ENCODE measurements at regions not wholly inside any gene's neighbourhood (a gene's known extent, or its start where the extent isn't known, plus 50 kb on each side); places are given as distances from the start of the nearest gene placed in this dataset.

DNA sequence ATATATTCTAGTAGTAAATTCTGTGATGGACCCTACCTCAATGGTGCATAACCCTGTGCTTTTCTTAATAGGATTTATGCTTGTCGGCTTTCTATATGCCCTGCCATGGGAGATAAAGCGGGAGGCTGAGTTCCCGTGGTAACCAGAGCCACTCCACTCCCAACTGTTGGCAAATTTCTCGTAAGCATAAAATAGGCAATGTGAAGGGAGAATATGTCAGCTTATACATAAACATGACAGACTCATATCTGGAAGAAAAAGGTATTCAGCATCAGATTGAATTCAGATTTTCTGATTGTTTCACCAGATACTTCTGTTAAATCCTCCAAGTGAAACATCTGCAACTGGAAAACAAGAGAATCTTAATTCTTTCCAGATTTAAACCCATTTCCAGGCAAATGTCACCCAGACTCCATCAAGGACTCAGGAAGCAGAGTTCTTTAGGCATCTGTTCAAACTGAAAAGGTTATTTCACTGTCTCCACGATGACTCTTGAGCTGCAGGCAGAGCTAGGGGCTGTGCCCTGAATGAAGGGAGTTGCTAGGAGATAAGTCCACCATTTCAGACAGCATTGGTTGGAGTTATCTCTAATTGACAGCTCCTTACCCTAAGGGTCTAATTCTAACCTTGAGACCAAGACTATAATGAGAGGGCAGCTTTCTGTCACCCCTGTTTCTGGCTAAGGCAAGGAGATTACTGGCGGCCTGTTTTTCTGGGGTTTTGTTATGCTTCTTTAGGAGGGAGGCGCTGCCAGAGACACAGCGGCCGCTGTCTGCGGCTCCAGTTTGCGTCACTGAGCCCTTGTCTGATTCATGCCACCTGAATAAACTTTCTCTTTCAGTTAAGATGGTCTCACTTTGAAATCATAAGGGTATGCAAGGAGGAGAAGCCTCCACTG is 381.3 kb downstream of the SOX11 start:
- CTCF ChIA-PET: no interaction called here
- H3K36me3 Mint-ChIP-seq (ENCODE audit: low read depth): no peaks in the 10 kb centered on the region
- H3K4me3 Mint-ChIP-seq: no peak overlapping the region

DNA sequence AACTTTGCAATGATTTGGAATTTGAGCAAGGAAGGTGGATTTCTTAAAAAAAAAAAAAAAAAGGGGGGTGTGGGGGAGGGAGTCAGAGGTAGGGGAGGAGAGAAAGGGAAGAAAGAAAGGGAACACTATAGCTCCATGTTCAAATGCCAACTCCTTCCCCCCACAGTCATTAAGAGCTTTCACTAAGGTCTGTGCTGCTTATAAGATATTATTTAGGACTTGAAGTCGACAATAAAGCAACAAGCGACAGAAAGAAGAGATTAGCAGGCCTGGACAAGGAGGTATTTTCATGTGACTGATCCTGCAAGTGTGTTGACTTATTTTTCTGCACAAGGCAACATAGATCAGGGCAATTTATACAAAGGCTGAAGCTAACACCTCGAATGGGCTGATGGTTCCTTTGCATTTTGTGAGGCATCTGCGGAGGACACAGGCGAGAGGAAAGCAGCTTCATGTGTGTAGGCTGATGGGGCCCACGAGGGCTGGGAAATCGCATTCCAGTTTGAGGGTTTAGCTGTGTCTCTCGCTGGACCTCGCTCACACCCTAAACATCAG is 382.0 kb downstream of the SOX11 start:
- no peak for DNase-seq
- Mint-ChIP-seq H3K9me3 (no peaks in the 10 kb centered on the region), H3K36me3 (ENCODE audit: low read depth) (no peaks in the 10 kb centered on the region), H3K4me1 (ENCODE audit: low read depth) (no peaks in the 10 kb centered on the region), H3K27ac (no peak overlapping the region), H3K27me3 (ENCODE audit: low read depth) (peaks cover 2% of the 10 kb centered on the region), H3K4me3 (no peak overlapping the region)
- intact Hi-C loops (cut with micrococcal nuclease): no loop called here
- CTCF ChIA-PET: no interaction called here

More for the DNA sequence above, 381.3 kb downstream of the SOX11 start:
- H3K27ac Mint-ChIP-seq: no peak overlapping the region
- no peaks in the 10 kb centered on the region for H3K4me1 Mint-ChIP-seq (ENCODE audit: low read depth)
- no peaks in the 10 kb centered on the region for H3K9me3 Mint-ChIP-seq
- intact Hi-C loops (cut with micrococcal nuclease): no loop called here
- no peak for DNase-seq
- H3K27me3 Mint-ChIP-seq (ENCODE audit: low read depth): no peaks in the 10 kb centered on the region

DNA sequence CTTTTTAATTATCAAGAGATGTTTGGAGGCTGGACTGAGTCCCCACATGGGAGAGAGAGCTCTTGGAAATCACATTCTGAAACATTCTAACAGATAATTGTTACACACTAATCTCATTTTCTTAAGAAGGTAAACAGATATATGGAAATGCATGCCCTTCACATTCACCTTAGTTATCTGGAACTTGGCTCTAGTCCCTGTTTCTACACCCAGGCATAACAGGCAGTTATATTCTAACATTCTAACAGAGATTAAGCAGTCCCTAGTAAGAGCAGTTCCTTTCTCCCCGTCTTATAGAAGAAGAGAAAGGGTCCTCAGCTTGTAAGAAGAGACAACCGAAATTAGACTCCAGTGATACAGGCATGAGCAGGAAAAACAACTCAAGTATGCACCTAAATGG is 385.4 kb downstream of the SOX11 start:
- DNase-seq: no peak
- no peaks in the 10 kb centered on the region for H3K36me3 Mint-ChIP-seq (ENCODE audit: low read depth)
- CTCF ChIA-PET: no interaction called here
- H3K4me3 Mint-ChIP-seq: no peak overlapping the region
- no peaks in the 10 kb centered on the region for H3K4me1 Mint-ChIP-seq (ENCODE audit: low read depth)
- intact Hi-C loops (cut with micrococcal nuclease): no loop called here
- peaks cover 6% of the 10 kb centered on the region for H3K27me3 Mint-ChIP-seq (ENCODE audit: low read depth)
- H3K27ac Mint-ChIP-seq: no peak overlapping the region
- H3K9me3 Mint-ChIP-seq: no peaks in the 10 kb centered on the region

DNA sequence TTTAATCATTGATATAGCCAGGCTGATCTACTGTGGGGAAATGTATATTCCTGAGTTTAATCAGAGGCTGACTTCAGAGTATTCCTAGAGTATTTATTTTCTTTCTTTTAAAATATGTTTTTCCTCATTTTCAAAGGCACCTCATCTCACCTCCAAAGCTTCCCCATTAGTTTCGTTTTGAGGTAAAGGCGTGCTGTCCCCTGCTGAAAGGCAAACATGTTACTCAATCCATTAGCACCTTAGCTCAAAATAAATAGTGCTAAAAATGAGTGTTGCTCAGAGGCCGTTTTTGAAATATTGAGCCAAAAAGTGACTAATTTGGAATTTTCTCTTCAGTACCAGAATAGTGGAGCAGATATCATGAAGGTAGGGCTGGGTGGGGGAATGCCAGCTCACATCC is 386.2 kb downstream of the SOX11 start:
- no peak overlapping the region for H3K27ac Mint-ChIP-seq
- no peak for DNase-seq
- H3K4me1 Mint-ChIP-seq (ENCODE audit: low read depth): no peaks in the 10 kb centered on the region
- CTCF ChIA-PET: interaction anchor here (0.7 kb wide), 1 partner anchor 1831 kb away, joined by 6 read pairs; no protein-coding TSS in a partner anchor
- no peaks in the 10 kb centered on the region for H3K36me3 Mint-ChIP-seq (ENCODE audit: low read depth)
- no peak overlapping the region for H3K4me3 Mint-ChIP-seq
- no peaks in the 10 kb centered on the region for H3K9me3 Mint-ChIP-seq
- peaks cover 6% of the 10 kb centered on the region for H3K27me3 Mint-ChIP-seq (ENCODE audit: low read depth)
- intact Hi-C loops (cut with micrococcal nuclease): no loop called here

DNA sequence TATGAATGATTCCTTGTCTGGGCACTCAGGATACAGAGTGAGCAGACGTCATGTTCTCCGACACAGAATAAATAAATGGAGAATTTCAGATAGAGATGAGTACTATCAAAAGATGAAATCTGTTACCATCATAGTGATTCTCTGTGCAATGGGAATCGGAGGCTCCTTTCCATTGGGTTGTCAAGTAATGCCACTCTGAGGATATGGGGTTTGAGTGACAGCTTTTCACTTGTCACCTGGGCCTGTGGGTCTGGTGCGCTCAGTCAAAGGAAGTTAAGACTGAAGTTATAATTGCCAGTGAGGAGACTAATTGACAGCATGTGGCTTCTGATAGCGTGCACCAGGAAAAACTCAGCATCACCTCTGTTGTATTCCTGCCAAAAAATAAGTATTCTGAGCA is 387.2 kb downstream of the SOX11 start:
- CTCF ChIA-PET: no interaction called here
- intact Hi-C loops (cut with micrococcal nuclease): no loop called here
- Mint-ChIP-seq H3K27me3 (ENCODE audit: low read depth) (peaks cover 6% of the 10 kb centered on the region), H3K4me1 (ENCODE audit: low read depth) (no peaks in the 10 kb centered on the region), H3K27ac (no peak overlapping the region), H3K4me3 (no peak overlapping the region), H3K9me3 (no peaks in the 10 kb centered on the region), H3K36me3 (ENCODE audit: low read depth) (no peaks in the 10 kb centered on the region)
- DNase-seq: no peak

DNA sequence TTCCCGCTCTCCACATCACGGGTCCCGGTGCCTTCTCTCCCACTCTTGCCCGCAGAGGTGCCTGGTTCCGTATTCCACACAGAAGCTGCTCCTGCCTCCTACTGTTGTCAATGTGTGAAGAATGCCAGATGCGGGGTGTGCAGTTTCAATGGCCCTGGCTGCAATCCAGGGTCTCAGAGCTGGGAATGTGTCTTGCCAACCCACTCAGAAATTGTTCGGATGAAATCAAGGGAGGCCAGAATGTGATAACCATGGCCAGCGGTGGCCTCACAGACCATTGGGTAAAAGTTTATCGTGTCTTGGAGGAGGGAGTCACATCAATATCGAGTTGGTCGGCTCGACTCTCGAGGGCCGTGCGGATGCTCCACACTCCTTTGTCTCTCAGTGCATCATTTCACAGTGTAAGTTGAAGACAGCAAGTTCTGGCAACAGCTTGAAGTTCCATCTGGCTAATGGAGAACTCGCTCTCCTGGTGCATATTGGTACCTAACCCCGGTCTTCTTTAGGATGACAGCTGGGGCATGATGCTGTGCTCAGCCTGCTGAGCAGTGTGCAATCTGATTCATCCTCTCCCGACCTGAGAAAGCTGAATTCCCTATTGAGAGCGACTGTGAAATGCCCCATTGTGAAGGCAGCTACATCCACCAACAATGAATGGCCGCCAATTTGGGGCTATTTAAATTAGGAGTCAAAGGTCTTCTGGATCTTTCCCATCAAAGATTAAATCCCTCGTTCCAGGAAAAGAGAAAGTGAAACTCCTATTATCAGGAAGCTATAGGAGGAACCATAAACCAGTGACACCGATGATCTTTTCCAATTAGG is 389.0 kb downstream of the SOX11 start:
- H3K9me3 Mint-ChIP-seq: no peaks in the 10 kb centered on the region
- intact Hi-C loops (cut with micrococcal nuclease): no loop called here
- peaks cover 6% of the 10 kb centered on the region for H3K27me3 Mint-ChIP-seq (ENCODE audit: low read depth)
- CTCF ChIA-PET: no interaction called here
- H3K4me1 Mint-ChIP-seq (ENCODE audit: low read depth): no peaks in the 10 kb centered on the region
- H3K36me3 Mint-ChIP-seq (ENCODE audit: low read depth): no peaks in the 10 kb centered on the region
- H3K27ac Mint-ChIP-seq: no peak overlapping the region
- no peak for DNase-seq
- no peak overlapping the region for H3K4me3 Mint-ChIP-seq

DNA sequence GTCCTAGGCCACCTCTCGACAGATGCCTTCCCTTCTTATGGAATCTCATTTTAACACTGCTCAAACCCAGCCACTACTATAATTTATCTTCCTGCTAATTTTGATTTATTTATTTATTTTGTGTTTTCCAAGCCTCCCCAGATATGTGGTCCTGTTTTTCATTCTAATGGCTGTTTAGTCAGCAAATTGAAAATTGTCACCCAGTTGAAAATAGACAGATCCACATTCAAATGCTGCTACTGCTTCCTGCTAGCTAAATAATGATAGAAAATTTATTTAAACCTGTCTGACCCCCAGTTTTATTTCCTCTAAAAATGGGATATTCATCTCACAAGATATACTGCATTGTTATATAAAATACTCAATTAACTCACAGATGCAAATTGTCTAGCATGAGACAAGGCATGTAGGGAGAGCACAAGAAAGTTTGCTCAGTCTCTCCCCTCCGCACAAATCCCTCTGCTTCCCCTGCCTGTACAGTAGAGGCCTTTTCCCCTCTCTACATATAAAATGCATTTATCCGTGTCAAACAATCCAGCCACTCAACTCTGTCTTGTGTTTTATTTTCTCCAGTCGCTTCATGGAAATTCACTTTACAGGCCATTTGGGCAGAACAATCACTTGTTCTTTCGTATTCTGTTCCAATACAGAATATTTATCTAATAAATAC is 389.9 kb downstream of the SOX11 start:
- H3K9me3 Mint-ChIP-seq: no peaks in the 10 kb centered on the region
- H3K36me3 Mint-ChIP-seq (ENCODE audit: low read depth): no peaks in the 10 kb centered on the region
- intact Hi-C loops (cut with micrococcal nuclease): no loop called here
- H3K4me3 Mint-ChIP-seq: no peak overlapping the region
- H3K4me1 Mint-ChIP-seq (ENCODE audit: low read depth): no peaks in the 10 kb centered on the region
- no peak overlapping the region for H3K27ac Mint-ChIP-seq
- CTCF ChIA-PET: no interaction called here
- no peak for DNase-seq
- H3K27me3 Mint-ChIP-seq (ENCODE audit: low read depth): peaks cover 7% of the 10 kb centered on the region

DNA sequence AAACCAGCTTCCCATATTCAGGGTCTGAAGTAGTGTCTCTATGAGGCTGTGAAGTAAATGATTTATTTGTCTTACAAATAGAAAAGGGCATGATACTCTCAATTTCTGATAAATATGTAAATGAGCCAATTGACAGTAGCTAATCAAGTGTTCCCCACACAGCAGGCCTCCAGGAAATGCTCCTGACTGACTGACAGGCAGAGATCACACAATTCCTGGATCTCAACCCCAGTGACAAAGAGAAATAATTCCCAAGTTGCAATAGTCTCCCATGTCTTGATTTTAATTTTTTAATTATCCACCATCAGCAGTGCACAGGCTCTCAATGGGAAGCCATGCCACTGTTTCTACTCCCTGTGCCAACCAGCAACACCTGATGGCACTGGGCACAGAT is 390.4 kb downstream of the SOX11 start:
- Mint-ChIP-seq H3K36me3 (ENCODE audit: low read depth) (no peaks in the 10 kb centered on the region), H3K27ac (no peak overlapping the region), H3K4me3 (no peak overlapping the region), H3K27me3 (ENCODE audit: low read depth) (peaks cover 8% of the 10 kb centered on the region), H3K9me3 (no peaks in the 10 kb centered on the region), H3K4me1 (ENCODE audit: low read depth) (no peaks in the 10 kb centered on the region)
- CTCF ChIA-PET: no interaction called here
- intact Hi-C loops (cut with micrococcal nuclease): no loop called here
- DNase-seq: no peak

DNA sequence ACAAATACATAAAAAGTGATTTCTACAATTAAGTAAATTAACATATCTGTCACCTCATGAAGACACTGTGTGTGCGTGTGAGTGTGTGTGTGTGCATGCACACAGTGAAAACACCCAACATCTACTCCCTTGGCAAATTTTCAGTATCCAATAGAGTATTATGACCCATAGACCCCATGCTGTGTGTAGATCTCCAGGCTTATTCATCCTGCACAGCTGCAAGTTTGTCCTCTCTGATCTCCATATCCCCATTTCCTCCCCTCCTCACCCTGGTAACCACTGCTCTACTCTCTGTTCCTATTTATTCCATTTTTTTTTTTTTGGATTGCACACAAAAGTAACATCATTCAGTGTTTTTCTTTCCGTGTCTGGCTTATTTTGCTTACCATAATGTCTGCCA is 391.0 kb downstream of the SOX11 start:
- Mint-ChIP-seq H3K9me3 (no peaks in the 10 kb centered on the region), H3K4me1 (ENCODE audit: low read depth) (no peaks in the 10 kb centered on the region), H3K4me3 (no peak overlapping the region), H3K27me3 (ENCODE audit: low read depth) (peaks cover 8% of the 10 kb centered on the region), H3K36me3 (ENCODE audit: low read depth) (no peaks in the 10 kb centered on the region), H3K27ac (no peak overlapping the region)
- intact Hi-C loops (cut with micrococcal nuclease): no loop called here
- CTCF ChIA-PET: no interaction called here
- no peak for DNase-seq

DNA sequence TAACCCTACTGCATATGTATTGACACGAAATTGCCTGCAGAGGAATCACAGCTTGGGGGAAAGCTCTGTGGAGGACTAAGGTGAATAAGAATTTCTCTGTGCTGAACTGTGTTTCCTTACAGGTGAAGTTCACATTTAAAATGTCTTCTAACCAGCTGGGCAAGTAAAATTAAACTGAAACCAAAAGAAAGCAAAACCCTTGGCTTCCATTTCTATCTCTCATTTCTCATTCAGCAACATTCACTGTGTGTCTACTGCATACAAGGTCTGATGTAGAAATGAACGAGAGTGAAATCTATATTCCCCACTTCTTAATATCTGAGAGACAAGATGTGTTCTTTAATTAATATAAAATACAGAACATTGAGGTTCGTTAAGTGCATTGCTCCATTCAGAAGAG is 397.3 kb downstream of the SOX11 start:
- no peak for DNase-seq
- CTCF ChIA-PET: no interaction called here
- Mint-ChIP-seq H3K27me3 (ENCODE audit: low read depth) (peaks cover 2% of the 10 kb centered on the region), H3K4me3 (no peak overlapping the region), H3K36me3 (ENCODE audit: low read depth) (no peaks in the 10 kb centered on the region), H3K27ac (no peak overlapping the region), H3K9me3 (no peaks in the 10 kb centered on the region), H3K4me1 (ENCODE audit: low read depth) (no peaks in the 10 kb centered on the region)
- intact Hi-C loops (cut with micrococcal nuclease): no loop called here

DNA sequence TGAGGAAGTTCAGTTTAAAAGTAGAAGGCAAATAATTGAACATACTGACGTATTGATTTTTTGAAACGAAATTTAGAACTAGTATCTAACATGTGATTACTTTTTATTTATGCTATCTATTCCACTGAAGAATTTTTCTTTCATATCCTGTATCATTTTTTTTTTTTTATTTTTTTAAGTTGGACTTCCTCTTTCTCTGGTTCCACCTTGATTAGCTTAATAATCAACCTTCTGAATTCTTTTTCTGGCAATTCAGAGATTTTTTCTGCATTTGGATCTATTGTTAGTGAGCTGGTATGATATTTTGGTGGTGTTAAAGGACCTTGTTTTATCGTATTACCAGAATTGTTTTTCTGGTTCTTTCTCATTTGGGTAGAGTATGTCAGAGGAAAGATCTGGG is 411.2 kb downstream of the SOX11 start:
- CTCF ChIA-PET: no interaction called here

DNA sequence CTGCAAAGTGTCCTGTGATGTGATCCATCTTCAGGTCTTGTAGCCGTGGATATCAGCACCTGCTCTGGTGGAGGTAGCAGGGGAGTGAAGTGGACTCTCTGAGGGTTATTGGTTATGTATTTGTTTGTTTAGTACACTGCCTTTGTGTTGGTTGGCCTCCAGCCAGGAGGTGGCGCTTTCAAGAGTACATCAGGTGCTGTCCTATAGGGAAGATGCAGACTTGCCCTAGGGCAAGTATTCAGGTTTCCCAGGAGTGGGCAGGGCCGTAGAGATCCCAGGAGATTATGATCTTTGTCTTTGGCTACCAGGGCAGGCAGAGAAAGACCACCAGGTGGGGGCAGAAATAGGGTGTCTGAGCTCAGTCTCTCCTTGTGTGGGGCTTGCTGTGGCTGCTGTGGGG is 411.8 kb downstream of the SOX11 start:
- no peak for DNase-seq
- H3K9me3 Mint-ChIP-seq: no peaks in the 10 kb centered on the region
- CTCF ChIA-PET: no interaction called here
- H3K27me3 Mint-ChIP-seq (ENCODE audit: low read depth): peaks cover 5% of the 10 kb centered on the region
- no peak overlapping the region for H3K27ac Mint-ChIP-seq
- no peak overlapping the region for H3K4me3 Mint-ChIP-seq
- intact Hi-C loops (cut with micrococcal nuclease): no loop called here
- no peaks in the 10 kb centered on the region for H3K4me1 Mint-ChIP-seq (ENCODE audit: low read depth)
- no peaks in the 10 kb centered on the region for H3K36me3 Mint-ChIP-seq (ENCODE audit: low read depth)

More for the DNA sequence above, 411.2 kb downstream of the SOX11 start:
- Mint-ChIP-seq H3K9me3 (no peaks in the 10 kb centered on the region), H3K36me3 (ENCODE audit: low read depth) (no peaks in the 10 kb centered on the region), H3K4me1 (ENCODE audit: low read depth) (no peaks in the 10 kb centered on the region), H3K27me3 (ENCODE audit: low read depth) (peaks cover 5% of the 10 kb centered on the region), H3K4me3 (no peak overlapping the region), H3K27ac (no peak overlapping the region)
- intact Hi-C loops (cut with micrococcal nuclease): no loop called here
- no peak for DNase-seq

All from activated naive CD4-positive, alpha-beta T cell treated with anti-CD3 and anti-CD28 coated beads for 36 hours (primary cell).